Loucy (cell line): ENCODE measurements at regions not wholly inside any gene's neighbourhood (a gene's known extent, or its start where the extent isn't known, plus 50 kb on each side); places are given as distances from the start of the nearest gene placed in this dataset.

ENCODE experiments used
- H2AFZ ChIP-seq: fragments of 200-600 bp; sonication (generic); 2 replicates; pipeline ENCODE4 v1.6.0; 2016; ENCODE audit warnings: antibody characterized with exemption, mild to moderate bottlenecking, low read length, moderate library complexity
- H3F3A ChIP-seq: fragments of 200-600 bp; 2 replicates; pipeline ENCODE4 v1.6.0; 2016; ENCODE audit warnings: antibody characterized with exemption, low read depth, mild to moderate bottlenecking
- H3K27me3 ChIP-seq: fragments of 200-600 bp; sonication (generic); 2 replicates; pipeline ENCODE4 v1.6.1; 2014; ENCODE audit warnings: low read length, mild to moderate bottlenecking; ENCODE audit not compliant: insufficient read depth, poor library complexity, severe bottlenecking
- H3K36me3 ChIP-seq: fragments of 200-600 bp; sonication (generic); 2 replicates; pipeline ENCODE4 v1.6.1; 2016; ENCODE audit warnings: low read length; ENCODE audit not compliant: insufficient read depth
- H3K4me1 ChIP-seq: fragments of 200-600 bp; sonication (generic); 2 replicates; pipeline ENCODE4 v1.5.1; 2014; ENCODE audit warnings: low read length, mild to moderate bottlenecking; ENCODE audit not compliant: insufficient read depth, poor library complexity, severe bottlenecking
- H3K4me2 ChIP-seq: fragments of 200-600 bp; sonication (generic); 2 replicates; pipeline ENCODE4 v1.6.0; 2014; ENCODE audit warnings: antibody characterized with exemption, low read length, low read depth, mild to moderate bottlenecking; ENCODE audit not compliant: poor library complexity, severe bottlenecking
- H3K4me3 ChIP-seq: fragments of 200-600 bp; sonication (generic); 2 replicates; pipeline ENCODE4 v1.5.1; 2014; ENCODE audit warnings: low read length, mild to moderate bottlenecking, mixed read lengths; ENCODE audit not compliant: poor library complexity, severe bottlenecking
- H3K79me2 ChIP-seq: fragments of 200-600 bp; sonication (generic); 2 replicates; pipeline ENCODE4 v1.6.1; 2014; ENCODE audit warnings: low read length; ENCODE audit not compliant: insufficient read depth
- H3K9ac ChIP-seq: fragments of 200-600 bp; sonication (generic); 2 replicates; pipeline ENCODE4 v1.6.0; 2014; ENCODE audit warnings: mild to moderate bottlenecking, low read depth, low read length, moderate library complexity; ENCODE audit not compliant: poor library complexity, severe bottlenecking
- H3K9me2 ChIP-seq: fragments of 200-600 bp; sonication (generic); replicated peaks from 2 replicates; pipeline ENCODE4 v1.6.1; 2016; ENCODE audit warnings: low read depth, low read length, mixed read lengths
- H3K9me3 ChIP-seq: fragments of 200-600 bp; sonication (generic); 2 replicates; pipeline ENCODE4 v1.6.1; 2014; ENCODE audit warnings: mild to moderate bottlenecking, antibody characterized with exemption, low read length, low read depth; ENCODE audit not compliant: insufficient read depth
- H4K20me1 ChIP-seq: fragments of 200-600 bp; sonication (generic); 2 replicates; pipeline ENCODE4 v1.6.0; 2014; ENCODE audit warnings: antibody characterized with exemption, low read length, mild to moderate bottlenecking; ENCODE audit not compliant: insufficient read depth, poor library complexity, severe bottlenecking
- EZH2phosphoT487 ChIP-seq: fragments of 200-600 bp; IDR thresholded peaks from 2 replicates; pipeline ENCODE4 v1.6.1; 2018; ENCODE audit warnings: antibody characterized with exemption, mild to moderate bottlenecking, moderate library complexity, borderline replicate concordance
- TF ChIP-seq, protein P1 (sequence below): fragments of 200-600 bp; sonication (generic); conservative IDR thresholded peaks from 2 replicates; pipeline ENCODE4 v1.5.1; 2014; ENCODE audit warnings: mild to moderate bottlenecking, antibody characterized with exemption, low read length

GRCh38 chr17:36703860-36704266 is 102.5 kb downstream of the MRM1 start:
- no peaks in the 10 kb centered on the region for H3K79me2 ChIP-seq
- no peaks in the 10 kb centered on the region for H3F3A ChIP-seq
- H3K9me2 ChIP-seq, result no peaks in the 10 kb centered on the region
- H3K4me3 ChIP-seq, result no peak overlapping the region
- H3K9ac ChIP-seq, result no peak overlapping the region
- no peaks in the 10 kb centered on the region for H3K9me3 ChIP-seq
- H4K20me1 ChIP-seq, result no peaks in the 10 kb centered on the region
- peaks cover 10% of the 10 kb centered on the region for H3K4me1 ChIP-seq
- no peaks in the 10 kb centered on the region for H3K27me3 ChIP-seq
- no peak overlapping the region for H3K4me2 ChIP-seq
- no peak overlapping the region for H2AFZ ChIP-seq
- H3K36me3 ChIP-seq, result no peaks in the 10 kb centered on the region
- no peak for TF ChIP-seq EZH2phosphoT487
- TF ChIP-seq, protein P1, sequence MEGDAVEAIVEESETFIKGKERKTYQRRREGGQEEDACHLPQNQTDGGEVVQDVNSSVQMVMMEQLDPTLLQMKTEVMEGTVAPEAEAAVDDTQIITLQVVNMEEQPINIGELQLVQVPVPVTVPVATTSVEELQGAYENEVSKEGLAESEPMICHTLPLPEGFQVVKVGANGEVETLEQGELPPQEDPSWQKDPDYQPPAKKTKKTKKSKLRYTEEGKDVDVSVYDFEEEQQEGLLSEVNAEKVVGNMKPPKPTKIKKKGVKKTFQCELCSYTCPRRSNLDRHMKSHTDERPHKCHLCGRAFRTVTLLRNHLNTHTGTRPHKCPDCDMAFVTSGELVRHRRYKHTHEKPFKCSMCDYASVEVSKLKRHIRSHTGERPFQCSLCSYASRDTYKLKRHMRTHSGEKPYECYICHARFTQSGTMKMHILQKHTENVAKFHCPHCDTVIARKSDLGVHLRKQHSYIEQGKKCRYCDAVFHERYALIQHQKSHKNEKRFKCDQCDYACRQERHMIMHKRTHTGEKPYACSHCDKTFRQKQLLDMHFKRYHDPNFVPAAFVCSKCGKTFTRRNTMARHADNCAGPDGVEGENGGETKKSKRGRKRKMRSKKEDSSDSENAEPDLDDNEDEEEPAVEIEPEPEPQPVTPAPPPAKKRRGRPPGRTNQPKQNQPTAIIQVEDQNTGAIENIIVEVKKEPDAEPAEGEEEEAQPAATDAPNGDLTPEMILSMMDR, result no peak

- no peak overlapping the region for H3K9ac ChIP-seq
- H3K4me2 ChIP-seq, result no peak overlapping the region
- H3K27me3 ChIP-seq, result no peaks in the 10 kb centered on the region
- no peaks in the 10 kb centered on the region for H3F3A ChIP-seq
- H2AFZ ChIP-seq, result no peak overlapping the region
- H3K79me2 ChIP-seq, result no peaks in the 10 kb centered on the region
- no peaks in the 10 kb centered on the region for H3K9me3 ChIP-seq
- no peaks in the 10 kb centered on the region for H3K36me3 ChIP-seq
- no peaks in the 10 kb centered on the region for H4K20me1 ChIP-seq
- H3K4me3 ChIP-seq, result no peak overlapping the region
- TF ChIP-seq EZH2phosphoT487, result no peak
- TF ChIP-seq, protein P1, result no peak
- peaks cover 10% of the 10 kb centered on the region for H3K4me1 ChIP-seq
- no peaks in the 10 kb centered on the region for H3K9me2 ChIP-seq
These were observed 104.0 kb downstream of the MRM1 start for GRCh38 chr17:36705283-36705795.

DNA sequence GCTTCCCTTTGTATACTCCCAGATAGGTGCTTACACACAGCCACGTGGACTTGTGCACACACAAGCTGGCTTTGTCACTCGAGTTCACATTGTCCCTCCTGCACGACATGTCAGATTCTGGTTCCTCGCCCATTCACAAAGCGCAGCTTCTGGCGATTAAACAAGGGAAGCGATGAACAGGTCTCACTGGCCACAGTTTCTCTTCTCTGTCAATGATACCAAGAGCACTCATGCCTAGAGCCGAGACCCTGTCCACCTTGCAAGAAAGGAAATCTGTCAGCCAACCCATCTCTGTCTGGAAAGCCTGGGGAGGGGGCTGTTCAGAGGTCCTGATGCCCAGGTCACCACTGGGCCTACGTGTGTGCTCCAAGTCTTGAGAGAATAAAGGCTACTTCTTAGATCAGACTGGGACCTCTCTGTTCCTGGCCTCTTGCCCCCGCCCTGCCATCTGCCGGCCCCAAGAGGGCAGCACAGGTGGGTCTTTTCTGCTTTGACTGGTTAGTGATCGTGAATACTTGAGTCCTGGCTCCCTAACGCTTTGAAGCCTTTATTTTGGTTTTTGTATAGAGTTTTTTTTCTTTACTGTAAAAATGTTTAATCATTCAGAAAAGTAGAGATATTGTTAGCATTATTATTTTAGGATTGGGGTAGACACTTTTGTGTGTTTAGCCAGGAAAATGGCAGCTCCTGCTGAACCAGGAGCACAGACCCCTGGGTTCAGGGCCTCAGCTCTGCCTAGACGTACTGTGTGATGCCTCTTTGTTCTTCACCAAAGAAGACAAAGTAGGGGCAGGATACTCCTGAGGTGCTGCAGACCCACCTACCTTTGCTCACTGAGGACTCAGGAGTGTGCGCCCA is 104.7 kb downstream of the MRM1 start:
- Histone ChIP-seq H3K79me2 (no peaks in the 10 kb centered on the region), H3K4me1 (peaks cover 10% of the 10 kb centered on the region), H3K27me3 (no peaks in the 10 kb centered on the region), H3K36me3 (no peaks in the 10 kb centered on the region), H3K9me3 (no peaks in the 10 kb centered on the region), H3K4me3 (no peak overlapping the region), H3K9ac (no peak overlapping the region), H3F3A (no peaks in the 10 kb centered on the region), H3K9me2 (no peaks in the 10 kb centered on the region), H4K20me1 (no peaks in the 10 kb centered on the region), H3K4me2 (no peak overlapping the region), H2AFZ (no peak overlapping the region)
- TF ChIP-seq, protein P1, result peak; percentile 98
- no peak for TF ChIP-seq EZH2phosphoT487
